WTC11 (cell line): ENCODE measurements at regions not wholly inside any gene's neighbourhood (a gene's known extent, or its start where the extent isn't known, plus 50 kb on each side); places are given as distances from the start of the nearest gene placed in this dataset.

Source experiments
- ATAC-seq: fragments of 200-7000 bp; cut with Tn5 transposase; 2 replicates; pipeline ENCODE4 v1.10.0; 2021; ENCODE audit warnings: mild to moderate bottlenecking, moderate library complexity
- CTCF ChIA-PET: fragments of 300-600 bp; sonication (Branson Sonifier 250); formaldehyde crosslinking; loops from one replicate; lab custom pipeline; 2021; ENCODE audit warnings: antibody characterized with exemption; lab: Charles Lee
- POLR2A ChIA-PET: fragments of 350-600 bp; sonication (Branson Sonifier 250); formaldehyde crosslinking; loops from one replicate; lab custom pipeline; 2021; ENCODE audit warnings: antibody characterized with exemption; lab: Charles Lee
- DNase-seq: peaks from one replicate; pipeline ENCODE4 v3.0.0; 2021; ENCODE audit warnings: low spot score
- H3K27ac Mint-ChIP-seq: 2 replicates; pipeline ENCODE4 v1.8.0; 2021; ENCODE audit warnings: mixed read lengths
- H3K27me3 Mint-ChIP-seq: 2 replicates; pipeline ENCODE4 v1.8.0; 2021; ENCODE audit warnings: low read depth, mild to moderate bottlenecking, moderate library complexity, mixed read lengths
- H3K36me3 Mint-ChIP-seq: 2 replicates; pipeline ENCODE4 v1.8.0; 2021; ENCODE audit warnings: mixed read lengths
- H3K4me1 Mint-ChIP-seq: 2 replicates; pipeline ENCODE4 v1.8.0; 2022; ENCODE audit warnings: mixed read lengths
- H3K4me3 Mint-ChIP-seq: 2 replicates; pipeline ENCODE4 v1.8.0; 2021; ENCODE audit warnings: mild to moderate bottlenecking, moderate library complexity, mixed read lengths
- H3K9me3 Mint-ChIP-seq: 2 replicates; pipeline ENCODE4 v1.8.0; 2021; ENCODE audit warnings: mixed read lengths
- ATF1 ChIP-seq: sonication (generic); formaldehyde crosslinking; IDR thresholded peaks from 2 replicates; pipeline ENCODE4 v1.8.1; 2023; ENCODE audit warnings: mild to moderate bottlenecking, moderate library complexity, missing genetic modification reagents
- ATF3 ChIP-seq: sonication (generic); formaldehyde crosslinking; conservative IDR thresholded peaks from 2 replicates; pipeline ENCODE4 v1.8.1; 2022; ENCODE audit warnings: mild to moderate bottlenecking, missing genetic modification reagents
- EMX1 ChIP-seq: fragments of 250-450 bp; sonication (Bioruptor Pico); IDR thresholded peaks from 2 replicates; pipeline ENCODE4 v1.8.0; 2021; ENCODE audit warnings: mild to moderate bottlenecking
- ERG ChIP-seq: fragments of 250-450 bp; sonication (Bioruptor Pico); IDR thresholded peaks from 2 replicates; pipeline ENCODE4 v1.8.0; 2021; ENCODE audit warnings: mild to moderate bottlenecking
- ESRRA ChIP-seq: sonication (generic); formaldehyde crosslinking; IDR thresholded peaks from 2 replicates; pipeline ENCODE4 v1.8.1; 2022; ENCODE audit warnings: mild to moderate bottlenecking, missing genetic modification reagents, borderline replicate concordance
- FOXJ3 ChIP-seq: sonication (generic); formaldehyde crosslinking; IDR thresholded peaks from 2 replicates; pipeline ENCODE4 v1.9.0; 2021; ENCODE audit warnings: missing genetic modification reagents, mild to moderate bottlenecking, borderline replicate concordance
- FOXP4 ChIP-seq: sonication (generic); formaldehyde crosslinking; IDR thresholded peaks from 2 replicates; pipeline ENCODE4 v1.8.0; 2022; ENCODE audit warnings: mild to moderate bottlenecking, missing genetic modification reagents
- GRHL2 ChIP-seq: fragments of 250-450 bp; sonication (Bioruptor Pico); IDR thresholded peaks from 2 replicates; pipeline ENCODE4 v1.8.0; 2022; ENCODE audit warnings: mild to moderate bottlenecking, moderate library complexity; ENCODE audit not compliant: insufficient replicate concordance, severe bottlenecking
- HMGXB4 ChIP-seq: sonication (generic); formaldehyde crosslinking; IDR thresholded peaks from 2 replicates; pipeline ENCODE4 v1.8.1; 2023; ENCODE audit warnings: mild to moderate bottlenecking, moderate library complexity, missing genetic modification reagents
- MXD4 ChIP-seq: fragments of 250-450 bp; sonication (Bioruptor Pico); IDR thresholded peaks from 2 replicates; pipeline ENCODE4 v1.8.0; 2021; ENCODE audit warnings: mild to moderate bottlenecking, moderate library complexity, borderline replicate concordance
- NFATC4 ChIP-seq: fragments of 250-450 bp; sonication (Bioruptor Pico); IDR thresholded peaks from 2 replicates; pipeline ENCODE4 v1.9.0; 2021; ENCODE audit warnings: mild to moderate bottlenecking
- NFE2L1 ChIP-seq: sonication (generic); formaldehyde crosslinking; IDR thresholded peaks from 2 replicates; pipeline ENCODE4 v1.8.1; 2023; ENCODE audit warnings: missing genetic modification reagents
- NR3C1 ChIP-seq: sonication (generic); formaldehyde crosslinking; conservative IDR thresholded peaks from 2 replicates; pipeline ENCODE4 v1.8.1; 2023; ENCODE audit warnings: low read depth, mild to moderate bottlenecking, missing genetic modification reagents
- SMAD3 ChIP-seq: sonication (generic); formaldehyde crosslinking; IDR thresholded peaks from 2 replicates; pipeline ENCODE4 v1.8.0; 2022; ENCODE audit warnings: missing genetic modification reagents, mild to moderate bottlenecking, borderline replicate concordance
- SOX15 ChIP-seq: fragments of 250-450 bp; sonication (Bioruptor Pico); IDR thresholded peaks from 2 replicates; pipeline ENCODE4 v1.9.0; 2021; ENCODE audit warnings: mild to moderate bottlenecking
- USF1 ChIP-seq: sonication (generic); formaldehyde crosslinking; IDR thresholded peaks from 2 replicates; pipeline ENCODE4 v1.8.0; 2022; ENCODE audit warnings: mild to moderate bottlenecking, missing genetic modification reagents
- ZMAT4 ChIP-seq: fragments of 250-450 bp; sonication (Bioruptor Pico); IDR thresholded peaks from 2 replicates; pipeline ENCODE4 v1.9.0; 2021; ENCODE audit warnings: mild to moderate bottlenecking
- ZNF317 ChIP-seq: sonication (generic); formaldehyde crosslinking; IDR thresholded peaks from 2 replicates; pipeline ENCODE4 v1.8.1; 2023; ENCODE audit warnings: low read depth, mild to moderate bottlenecking, moderate library complexity, missing genetic modification reagents, borderline replicate concordance
- ZNF396 ChIP-seq: fragments of 250-450 bp; sonication (Bioruptor Pico); IDR thresholded peaks from 2 replicates; pipeline ENCODE4 v1.8.0; 2021; ENCODE audit warnings: mild to moderate bottlenecking, moderate library complexity, borderline replicate concordance

GRCh38 chr14:35456261-35456660 lies 51.7 kb upstream of the NFKBIA start:
- no peak for TF ChIP-seq ATF3 (CRISPR knock-in tag)
- TF ChIP-seq ZNF317 (CRISPR knock-in tag), result no peak
- Mint-ChIP-seq H3K4me3 (no peak overlapping the region), H3K4me1 (no peaks in the 10 kb centered on the region), H3K27ac (no peak overlapping the region), H3K9me3 (peaks cover 13% of the 10 kb centered on the region), H3K36me3 (peaks cover 4% of the 10 kb centered on the region), H3K27me3 (no peaks in the 10 kb centered on the region)
- ATAC-seq (no peak), DNase-seq (no peak)
- ChIA-PET POLR2A (no interaction called here), CTCF (no interaction called here)

- Mint-ChIP-seq H3K4me1 (no peaks in the 10 kb centered on the region), H3K36me3 (peaks cover 4% of the 10 kb centered on the region), H3K4me3 (no peak overlapping the region), H3K27me3 (no peaks in the 10 kb centered on the region), H3K27ac (no peak overlapping the region), H3K9me3 (peaks cover 13% of the 10 kb centered on the region)
- DNase-seq (no peak), ATAC-seq (no peak)
- TF ChIP-seq MXD4 (CRISPR knock-in tag) (no peak), GRHL2 (CRISPR knock-in tag) (no peak), SMAD3 (CRISPR knock-in tag) (no peak), ZMAT4 (CRISPR knock-in tag) (no peak), FOXJ3 (CRISPR knock-in tag) (no peak), ERG (CRISPR knock-in tag) (no peak), SOX15 (no peak), USF1 (CRISPR knock-in tag) (no peak), NR3C1 (no peak), NFE2L1 (CRISPR knock-in tag) (no peak), FOXP4 (no peak), EMX1 (no peak), ESRRA (no peak), ATF1 (no peak), ZNF396 (CRISPR knock-in tag) (no peak), HMGXB4 (CRISPR knock-in tag) (no peak)
- CTCF ChIA-PET, result no interaction called here
- POLR2A ChIA-PET, result no interaction called here
Measured at GRCh38 chr14:35458442-35458841, 53.9 kb upstream of the NFKBIA start.

GRCh38 chr14:35459776-35460175 lies 55.2 kb upstream of the NFKBIA start:
- ChIA-PET POLR2A (no interaction called here), CTCF (interaction anchor here (1.0 kb wide), 1 partner anchor 21 kb away, joined by 3 read pairs; no protein-coding TSS in a partner anchor)
- no peak for TF ChIP-seq NFATC4 (CRISPR knock-in tag)
- Mint-ChIP-seq H3K27ac (no peak overlapping the region), H3K4me3 (no peak overlapping the region), H3K9me3 (peaks cover 13% of the 10 kb centered on the region), H3K4me1 (peaks cover 4% of the 10 kb centered on the region), H3K36me3 (peaks cover 4% of the 10 kb centered on the region), H3K27me3 (no peaks in the 10 kb centered on the region)
- DNase-seq (no peak), ATAC-seq (no peak)
